PC-9 (cell line): ENCODE measurements at regions not wholly inside any gene's neighbourhood (a gene's known extent, or its start where the extent isn't known, plus 50 kb on each side); places are given as distances from the start of the nearest gene placed in this dataset.

Experiments used
- CTCF ChIP-seq: fragments of 200-600 bp; sonication (generic); conservative IDR thresholded peaks from 2 replicates; pipeline ENCODE4 v1.6.1; 2017; ENCODE audit warnings: mixed run types, antibody characterized with exemption, mild to moderate bottlenecking, moderate library complexity
- EZH2 ChIP-seq: fragments of 200-600 bp; sonication (generic); IDR thresholded peaks from 2 replicates; pipeline ENCODE4 v1.8.0; 2017; ENCODE audit warnings: antibody characterized with exemption, low read depth

GRCh38 chr4:159608436-159608835, 505.6 kb downstream of the RAPGEF2 start:
- TF ChIP-seq CTCF (peak; percentile 20; the same call in 1 of the 2 replicates), EZH2 (no peak)
